HEK293T (cell line): ENCODE measurements at regions not wholly inside any gene's neighbourhood (a gene's known extent, or its start where the extent isn't known, plus 50 kb on each side); places are given as distances from the start of the nearest gene placed in this dataset.

ENCODE experiments used
- FOXA1 ChIP-seq: fragments of 450-650 bp; IDR thresholded peaks from 2 replicates; pipeline ENCODE4 v1.6.1; 2016; ENCODE audit warnings: mild to moderate bottlenecking
- NFRKB ChIP-seq: fragments of 450-650 bp; IDR thresholded peaks from 2 replicates; pipeline ENCODE4 v1.6.1; 2016; ENCODE audit warnings: mild to moderate bottlenecking, moderate library complexity

- TF ChIP-seq FOXA1, result no peak
- no peak for TF ChIP-seq NFRKB
Observed at GRCh38 chr9:32045513-32045912, 338.9 kb upstream of the ACO1 start.
